GM18858 (cell line): ENCODE measurements at regions not wholly inside any gene's neighbourhood (a gene's known extent, or its start where the extent isn't known, plus 50 kb on each side); places are given as distances from the start of the nearest gene placed in this dataset.
"Not testable (repeated sequence)": the region's sequence is repeated elsewhere in the genome, so short reads cannot be mapped to it uniquely, and the experiment has no call there.

Experiments used
- ATAC-seq: cut with Tn5 transposase; IDR thresholded peaks from one replicate; pipeline ENCODE4 v1.9.1; 2021; ENCODE audit not compliant: unreplicated experiment

- ATAC-seq, result no peak
These were observed 58.5 kb upstream of the DHRS4 start for GRCh38 chr14:23895053-23895419.

- ATAC-seq, result no peak
These were observed 58.1 kb upstream of the DHRS4 start for GRCh38 chr14:23895480-23895879.

DNA sequence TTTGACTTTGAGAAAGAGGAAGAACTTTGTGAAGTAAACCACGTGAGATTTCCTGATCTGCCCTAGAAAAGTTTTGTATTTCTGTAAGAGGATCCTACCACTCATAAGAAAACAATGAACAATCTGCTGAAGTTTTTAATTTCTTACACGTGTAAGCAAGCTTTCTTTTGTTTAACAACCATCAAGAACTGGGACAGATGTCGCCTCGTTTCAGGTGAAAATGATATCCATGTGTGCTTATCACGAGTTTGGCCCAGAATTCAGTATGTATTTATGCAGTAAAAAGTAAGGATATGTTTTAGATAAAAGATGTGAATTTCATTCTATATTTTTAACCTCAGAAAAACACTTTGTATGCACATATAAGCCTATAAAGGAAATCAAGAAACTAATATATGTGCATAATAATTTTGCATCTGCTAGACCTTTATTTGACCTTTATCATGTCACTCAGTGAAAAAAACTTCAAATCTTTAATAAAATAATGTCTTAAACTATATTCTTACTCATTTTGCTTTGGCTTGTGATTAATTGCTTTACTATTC, 56.9 kb upstream of the DHRS4 start:
- ATAC-seq, result no peak

- ATAC-seq, result not testable (repeated sequence)
These were observed 56.3 kb upstream of the DHRS4 start for GRCh38 chr14:23897291-23897690.

DNA sequence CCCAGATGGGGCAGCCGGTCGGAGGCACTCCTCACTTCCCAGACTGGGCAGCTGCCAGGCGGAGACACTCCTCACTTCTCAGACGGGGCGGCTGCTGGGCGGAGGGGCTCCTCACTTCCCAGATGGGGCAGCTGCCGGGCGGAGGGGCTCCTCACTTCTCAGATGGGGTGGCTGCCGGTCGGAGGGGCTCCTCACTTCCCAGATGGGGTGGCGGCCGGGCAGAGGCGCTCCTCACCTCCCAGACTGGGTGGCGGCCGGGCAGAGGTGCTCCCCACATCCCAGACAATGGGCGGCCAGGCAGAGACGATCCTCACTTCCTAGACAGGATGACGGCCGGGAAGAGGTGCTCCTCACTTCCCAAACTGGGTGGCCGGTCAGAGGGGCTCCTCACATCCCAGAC, 55.2 kb upstream of the DHRS4 start:
- ATAC-seq, result not testable (repeated sequence)

DNA sequence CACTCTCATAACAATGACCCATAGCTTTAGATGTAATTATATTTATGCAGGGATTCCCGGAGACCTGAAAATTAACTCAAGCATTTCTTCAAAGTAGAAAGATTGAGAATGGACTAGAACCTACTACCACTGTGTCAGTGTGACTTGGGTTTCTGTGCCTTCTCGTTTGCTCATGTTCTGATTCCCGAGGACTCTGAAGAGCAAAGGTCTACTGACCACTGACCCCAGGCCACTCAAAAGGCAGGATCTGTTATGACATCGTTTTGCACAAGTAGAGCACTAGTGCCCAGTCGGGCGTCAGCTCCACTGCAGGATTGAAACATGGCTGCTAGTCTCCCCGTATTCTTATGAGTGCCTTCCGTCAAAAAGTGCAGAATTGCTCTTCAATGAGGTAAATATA, 53.8 kb upstream of the DHRS4 start:
- ATAC-seq, result no peak

- no peak for ATAC-seq
These were observed 50.1 kb upstream of the DHRS4 start for GRCh38 chr14:23903442-23903841.
